NB4 (cell line): ENCODE measurements at regions not wholly inside any gene's neighbourhood (a gene's known extent, or its start where the extent isn't known, plus 50 kb on each side); places are given as distances from the start of the nearest gene placed in this dataset.
"Not testable (repeated sequence)": the region's sequence is repeated elsewhere in the genome, so short reads cannot be mapped to it uniquely, and the experiment has no call there.

Experiments used
- DNase-seq: peaks from one replicate; pipeline ENCODE4 v3.0.0; 2010; ENCODE audit warnings: low read depth
- H3K4me3 ChIP-seq: one replicate; pipeline ENCODE4 v1.5.1; 2011; ENCODE audit warnings: mild to moderate bottlenecking, low read depth, low read length, moderate library complexity
- CTCF ChIP-seq: IDR thresholded peaks from one replicate; pipeline ENCODE4 v1.5.1; 2012; ENCODE audit warnings: low read depth, low read length
- MAX ChIP-seq: IDR thresholded peaks from 2 replicates; pipeline ENCODE4 v1.6.1; 2011; ENCODE audit warnings: low read depth, low read length
- MYC ChIP-seq: IDR thresholded peaks from 2 replicates; pipeline ENCODE4 v1.6.1; 2011; ENCODE audit warnings: low read depth, low read length
- POLR2A ChIP-seq: IDR thresholded peaks from 2 replicates; pipeline ENCODE4 v1.6.1; 2011; ENCODE audit warnings: mild to moderate bottlenecking; ENCODE audit not compliant: insufficient read length; ENCODE audit errors: extremely low read depth

DNA sequence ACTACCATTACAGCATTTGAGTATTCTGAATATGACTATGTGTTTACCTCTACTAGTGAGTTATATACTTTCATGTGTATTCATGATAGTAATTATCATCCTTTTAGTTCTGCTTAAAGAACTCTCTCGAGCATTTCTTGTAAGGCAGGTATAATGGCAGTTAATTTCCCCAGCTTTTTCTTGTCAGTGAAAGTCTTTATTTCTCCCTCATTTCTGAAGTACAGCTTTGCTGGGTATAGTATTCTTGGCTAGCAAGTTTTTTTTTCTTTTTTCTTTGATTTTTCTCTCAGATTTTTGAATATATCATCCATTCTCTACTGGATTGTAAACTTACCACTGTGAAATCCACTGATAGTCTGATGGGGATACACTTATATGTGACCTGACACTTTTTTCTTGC is 165.9 kb upstream of the ARHGAP5 start:
- TF ChIP-seq CTCF, result no peak
- no peak for TF ChIP-seq MYC
- TF ChIP-seq POLR2A, result no peak
- no peak for TF ChIP-seq MAX
- H3K4me3 ChIP-seq, result no peak overlapping the region
- no peak for DNase-seq

- TF ChIP-seq MAX, result no peak
- no peak for TF ChIP-seq CTCF
- TF ChIP-seq POLR2A, result no peak
- TF ChIP-seq MYC, result no peak
- DNase-seq, result no peak
- no peak overlapping the region for H3K4me3 ChIP-seq
These were observed 163.7 kb upstream of the ARHGAP5 start for GRCh38 chr14:31913370-31913769.

DNA sequence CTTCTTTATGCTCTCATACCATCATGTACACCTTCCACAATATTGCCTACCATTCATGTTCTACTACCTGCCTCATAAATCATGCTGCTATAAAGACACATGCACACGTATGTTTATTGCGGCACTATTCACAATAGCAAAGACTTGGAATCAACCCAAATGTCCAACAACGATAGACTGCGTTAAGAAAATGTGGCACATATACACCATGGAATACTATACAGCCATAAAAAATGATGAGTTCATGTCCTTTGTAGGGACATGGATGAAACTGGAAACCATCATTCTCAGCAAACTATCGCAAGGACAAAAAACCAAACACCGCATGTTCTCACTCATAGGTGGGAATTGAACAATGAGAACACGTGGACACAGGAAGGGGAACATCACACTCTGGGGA is 158.8 kb upstream of the ARHGAP5 start:
- DNase-seq, H3K4me3 ChIP-seq: not testable (repeated sequence)

GRCh38 chr14:31920001-31920400 is 157.1 kb upstream of the ARHGAP5 start:
- H3K4me3 ChIP-seq, result no peak overlapping the region
- DNase-seq, result no peak
- TF ChIP-seq MYC (no peak), MAX (no peak), POLR2A (no peak)

GRCh38 chr14:31920989-31921650 is 156.0 kb upstream of the ARHGAP5 start:
- TF ChIP-seq CTCF, result no peak
- no peak for TF ChIP-seq POLR2A
- no peak for TF ChIP-seq MAX
- no peak for TF ChIP-seq MYC
- H3K4me3 ChIP-seq, result no peak overlapping the region
- no peak for DNase-seq

GRCh38 chr14:31921721-31922120 is 155.4 kb upstream of the ARHGAP5 start:
- no peak overlapping the region for H3K4me3 ChIP-seq
- DNase-seq, result no peak
- no peak for TF ChIP-seq CTCF
- no peak for TF ChIP-seq POLR2A
- TF ChIP-seq MYC, result no peak

- no peak overlapping the region for H3K4me3 ChIP-seq
- peak; percentile 41 for DNase-seq
- TF ChIP-seq MYC (no peak), CTCF (peak; percentile 53), POLR2A (no peak), MAX (no peak)
These were observed 151.0 kb upstream of the ARHGAP5 start for GRCh38 chr14:31926123-31926522.
